Endothelial cell of umbilical vein (primary cell): ENCODE measurements at regions not wholly inside any gene's neighbourhood (a gene's known extent, or its start where the extent isn't known, plus 50 kb on each side); places are given as distances from the start of the nearest gene placed in this dataset.

ENCODE experiments used
- BruUV-seq: library from RNA; stranded (reverse); fragments of 400-500 nt; replicated peaks from 2 replicates; lab custom pipeline; 2021; lab: Mats Ljungman, UMichigan
- CTCF ChIA-PET: fragments of 300-600, 350-600 bp; sonication (Branson Sonifier 250); formaldehyde crosslinking; loops from one replicate; lab custom pipeline; 2021; ENCODE audit warnings: antibody characterized with exemption, inconsistent platforms; lab: Charles Lee
- POLR2A ChIA-PET: fragments of 300-600, 350-600 bp; sonication (Branson Sonifier 250); formaldehyde crosslinking; loops from one replicate; lab custom pipeline; 2021; ENCODE audit warnings: antibody characterized with exemption, inconsistent platforms; lab: Charles Lee
- DNase-seq: peaks from one replicate; pipeline ENCODE4 v3.0.0-alpha.2; 2011; ENCODE audit warnings: low read depth, low spot score
- FAIRE-seq: peaks from 2 replicates; lab custom pipeline; 2011; peaks lifted over from hg19 to GRCh38; lab: Jason Lieb, UNC
- H2AFZ ChIP-seq: 2 replicates; pipeline ENCODE4 v1.6.0; 2012; ENCODE audit warnings: low read depth, low read length, control low read depth, inconsistent platforms
- H3K27ac ChIP-seq: 2 replicates; pipeline ENCODE4 v1.5.1; 2011; ENCODE audit warnings: low read depth, mild to moderate bottlenecking, control low read depth, low read length, moderate library complexity; ENCODE audit not compliant: insufficient read depth
- H3K27me3 ChIP-seq, 2 experiments: 2 replicates each; pipeline versions ENCODE4 v1.6.0 to v1.6.1; 2011; ENCODE audit warnings: low read length in 2 of 2, mixed read lengths in 1 of 2; ENCODE audit not compliant: control insufficient read depth in 2 of 2, insufficient read depth in 2 of 2
- H3K36me3 ChIP-seq, 2 experiments: 2 replicates in 1 of 2; 3 replicates in 1 of 2; pipeline ENCODE4 v1.5.1; 2011; ENCODE audit warnings: low read length in 2 of 2, mild to moderate bottlenecking in 1 of 2, moderate library complexity in 1 of 2; ENCODE audit not compliant: control insufficient read depth in 2 of 2, insufficient read depth in 2 of 2; ENCODE audit errors: extremely low read depth in 1 of 2
- H3K4me1 ChIP-seq: 3 replicates; pipeline ENCODE4 v1.5.1; 2011; ENCODE audit warnings: mild to moderate bottlenecking, low read length; ENCODE audit not compliant: control insufficient read depth, insufficient read depth; ENCODE audit errors: extremely low read depth
- H3K4me2 ChIP-seq: 2 replicates; pipeline ENCODE4 v1.6.1; 2011; ENCODE audit warnings: low read length, control low read depth, mixed read lengths; ENCODE audit not compliant: insufficient read depth
- H3K4me3 ChIP-seq, 3 experiments: fragments of 200-600 bp in 1 of 3; sonication (generic), shearing (Covaris generic) in 1 of 3; replicated peaks in 1 of 3; 2 replicates each; pipeline ENCODE4 v1.5.1; 2011 to 2016; ENCODE audit warnings: control low read depth in 3 of 3, low read length in 3 of 3, mild to moderate bottlenecking in 2 of 3, inconsistent platforms in 1 of 3, low read depth in 1 of 3, moderate library complexity in 1 of 3; ENCODE audit not compliant: insufficient read depth in 1 of 3
- H3K79me2 ChIP-seq: 2 replicates; pipeline ENCODE4 v1.6.0; 2012; ENCODE audit warnings: low read length, inconsistent platforms; ENCODE audit not compliant: control insufficient read depth, insufficient read depth
- H3K9ac ChIP-seq: replicated peaks from 2 replicates; pipeline ENCODE3; 2011; ENCODE audit warnings: low read length, control low read depth; ENCODE audit not compliant: insufficient read depth; ENCODE audit errors: extremely low read depth
- H3K9me1 ChIP-seq: replicated peaks from 3 replicates; pipeline ENCODE4 v1.6.0; 2011; ENCODE audit warnings: mild to moderate bottlenecking, low read length; ENCODE audit not compliant: control insufficient read depth, insufficient read depth; ENCODE audit errors: extremely low read depth
- H3K9me3 ChIP-seq: replicated peaks from 2 replicates; pipeline ENCODE4 v1.5.1; 2012; ENCODE audit warnings: low read length, inconsistent platforms; ENCODE audit not compliant: control insufficient read depth, insufficient read depth
- H4K20me1 ChIP-seq: replicated peaks from 2 replicates; pipeline ENCODE3; 2011; ENCODE audit warnings: mild to moderate bottlenecking, low read length; ENCODE audit not compliant: control insufficient read depth, insufficient read depth; ENCODE audit errors: extremely low read depth
- EZH2 ChIP-seq: IDR thresholded peaks from 2 replicates; pipeline ENCODE4 v1.6.1; 2012; ENCODE audit warnings: borderline replicate concordance, low read depth, mild to moderate bottlenecking, moderate library complexity, low read length, inconsistent platforms; ENCODE audit not compliant: severe bottlenecking
- FOS ChIP-seq: IDR thresholded peaks from 2 replicates; pipeline ENCODE4 v1.6.1; 2011; ENCODE audit warnings: mild to moderate bottlenecking, low read length, moderate library complexity, borderline replicate concordance; ENCODE audit not compliant: insufficient read depth
- GATA2 ChIP-seq: IDR thresholded peaks from 2 replicates; pipeline ENCODE4 v1.7.0; 2011; ENCODE audit warnings: low read depth, mild to moderate bottlenecking, moderate library complexity, mixed read lengths, low read length; ENCODE audit not compliant: insufficient read length, insufficient read depth
- JUN ChIP-seq: IDR thresholded peaks from 2 replicates; pipeline ENCODE4 v1.6.1; 2011; ENCODE audit warnings: borderline replicate concordance, low read depth; ENCODE audit not compliant: insufficient read length, insufficient read depth
- MYC ChIP-seq: IDR thresholded peaks from one replicate; pipeline ENCODE4 v1.6.1; 2011; ENCODE audit warnings: mild to moderate bottlenecking, low read depth, low read length
- POLR2A ChIP-seq: IDR thresholded peaks from 2 replicates; pipeline ENCODE4 v1.6.1; 2012; ENCODE audit warnings: low read depth, mild to moderate bottlenecking, control low read depth, low read length
- POLR2AphosphoS5 ChIP-seq: IDR thresholded peaks from 2 replicates; pipeline ENCODE4 v1.6.1; 2012; ENCODE audit warnings: low read depth, mild to moderate bottlenecking, control low read depth, low read length, moderate library complexity; ENCODE audit not compliant: insufficient read depth
- dilution Hi-C: fragments of 300-500 bp; cut with MboI; formaldehyde crosslinking; loops from one replicate; pipeline ENCODE4 v1.15.0; 2019; ENCODE audit warnings: low sequenced_read_pairs; ENCODE audit not compliant: extremely low pct_ligation_motif_present
- intact Hi-C: fragments of 100-400 bp; cut with micrococcal nuclease; formaldehyde crosslinking; loops from one replicate; pipeline ENCODE4 v1.10.0; 2022
- TF ChIP-seq, protein P1 (sequence below), 2 donors: IDR thresholded peaks; 1 replicate in 1 of 2; 2 replicates in 1 of 2; pipeline ENCODE4 v1.5.1; 2011; ENCODE audit warnings: low read length in 2 of 2, mild to moderate bottlenecking in 2 of 2, moderate library complexity in 2 of 2, control low read depth in 1 of 2, inconsistent platforms in 1 of 2, low read depth in 1 of 2; ENCODE audit not compliant: insufficient read depth in 1 of 2; ENCODE audit errors: extremely low read depth in 1 of 2
- TF ChIP-seq, protein P2 (sequence below): IDR thresholded peaks from 2 replicates; pipeline ENCODE4 v1.6.1; 2011; ENCODE audit not compliant: insufficient read depth, insufficient read length

DNA sequence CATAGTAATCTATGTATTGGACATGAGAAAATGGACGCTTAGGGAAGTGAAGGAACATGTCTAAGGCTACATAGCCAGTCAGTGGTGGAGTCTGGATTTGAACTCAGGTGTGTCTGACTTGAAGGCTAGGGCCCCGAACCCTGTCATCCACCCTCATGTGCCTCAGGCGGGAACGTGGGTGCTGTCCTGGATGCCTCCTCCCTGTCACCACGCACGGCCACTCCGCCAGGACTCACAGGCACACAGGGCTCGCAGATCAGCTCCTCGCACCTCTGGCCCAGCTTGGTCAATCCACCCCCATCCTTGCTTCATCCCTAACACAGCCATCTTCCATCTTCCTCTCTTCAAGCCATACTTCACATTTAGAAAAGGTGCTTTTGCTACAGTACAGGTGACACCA is 154.7 kb downstream of the KCNJ12 start:
- no peak overlapping the region for H3K9ac ChIP-seq
- no peak overlapping the region for H3K4me2 ChIP-seq
- no peaks in the 10 kb centered on the region for H3K4me1 ChIP-seq
- no peaks in the 10 kb centered on the region for H3K79me2 ChIP-seq
- no peak overlapping the region for H3K4me3 ChIP-seq
- peaks cover 2 to 8% of the 10 kb centered on the region in 2 experiments for H3K36me3 ChIP-seq
- ChIA-PET POLR2A (no interaction called here), CTCF (interaction anchor here (0.9 kb wide), 1 partner anchor 78 kb away, joined by 3 read pairs; no protein-coding TSS in a partner anchor)
- H2AFZ ChIP-seq = no peak overlapping the region
- no peaks in the 10 kb centered on the region for H3K9me3 ChIP-seq
- no peaks in the 10 kb centered on the region for H4K20me1 ChIP-seq
- BruUV-seq = no TSS peak
- DNase-seq = no peak
- dilution Hi-C loops = no loop called here
- no peak overlapping the region for H3K27ac ChIP-seq
- no peaks in the 10 kb centered on the region for H3K27me3 ChIP-seq
- TF ChIP-seq EZH2 (no peak), POLR2AphosphoS5 (no peak), JUN (no peak), GATA2 (no peak), FOS (no peak), POLR2A (no peak), MYC (no peak)
- TF ChIP-seq, protein P1, sequence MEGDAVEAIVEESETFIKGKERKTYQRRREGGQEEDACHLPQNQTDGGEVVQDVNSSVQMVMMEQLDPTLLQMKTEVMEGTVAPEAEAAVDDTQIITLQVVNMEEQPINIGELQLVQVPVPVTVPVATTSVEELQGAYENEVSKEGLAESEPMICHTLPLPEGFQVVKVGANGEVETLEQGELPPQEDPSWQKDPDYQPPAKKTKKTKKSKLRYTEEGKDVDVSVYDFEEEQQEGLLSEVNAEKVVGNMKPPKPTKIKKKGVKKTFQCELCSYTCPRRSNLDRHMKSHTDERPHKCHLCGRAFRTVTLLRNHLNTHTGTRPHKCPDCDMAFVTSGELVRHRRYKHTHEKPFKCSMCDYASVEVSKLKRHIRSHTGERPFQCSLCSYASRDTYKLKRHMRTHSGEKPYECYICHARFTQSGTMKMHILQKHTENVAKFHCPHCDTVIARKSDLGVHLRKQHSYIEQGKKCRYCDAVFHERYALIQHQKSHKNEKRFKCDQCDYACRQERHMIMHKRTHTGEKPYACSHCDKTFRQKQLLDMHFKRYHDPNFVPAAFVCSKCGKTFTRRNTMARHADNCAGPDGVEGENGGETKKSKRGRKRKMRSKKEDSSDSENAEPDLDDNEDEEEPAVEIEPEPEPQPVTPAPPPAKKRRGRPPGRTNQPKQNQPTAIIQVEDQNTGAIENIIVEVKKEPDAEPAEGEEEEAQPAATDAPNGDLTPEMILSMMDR (IDR thresholded peaks at IDR 0.05; ENCODE audit: extremely low read depth in 1 of 2, insufficient read depth in 1 of 2, low read depth in 1 of 2, low read length in 2 of 2) = no peak
- TF ChIP-seq, protein P2, sequence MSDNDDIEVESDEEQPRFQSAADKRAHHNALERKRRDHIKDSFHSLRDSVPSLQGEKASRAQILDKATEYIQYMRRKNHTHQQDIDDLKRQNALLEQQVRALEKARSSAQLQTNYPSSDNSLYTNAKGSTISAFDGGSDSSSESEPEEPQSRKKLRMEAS = no peak
- H3K9me1 ChIP-seq = no peaks in the 10 kb centered on the region
- intact Hi-C loops = no loop called here
- no peak for FAIRE-seq
